ENCODE measurements at regions not wholly inside any gene's neighbourhood (a gene's known extent, or its start where the extent isn't known, plus 50 kb on each side); places are given as distances from the start of the nearest gene placed in this dataset.

GRCh38 chr14:79951572-79951971 lies 259.7 kb downstream of the DIO2 start (continued):
- TF ChIP-seq TSHZ2 (CRISPR knock-in tag; IDR thresholded peaks at IDR 0.05) (no peak), TCF4 (CRISPR knock-in tag; IDR thresholded peaks at IDR 0.05; ENCODE audit: borderline replicate concordance) (no peak), OSR1 (CRISPR knock-in tag; IDR thresholded peaks at IDR 0.05) (no peak)

GRCh38 chr14:79949906-79950305 lies 261.4 kb downstream of the DIO2 start:
- no peak for TF ChIP-seq OSR1 (CRISPR knock-in tag; IDR thresholded peaks at IDR 0.05)
- no peak for TF ChIP-seq ZNF8 (CRISPR knock-in tag; IDR thresholded peaks at IDR 0.05)
- TF ChIP-seq SNAI2 (CRISPR knock-in tag; IDR thresholded peaks at IDR 0.05): no peak
- TF ChIP-seq ESRRG (CRISPR knock-in tag; IDR thresholded peaks at IDR 0.05): no peak
- TF ChIP-seq ISL1 (CRISPR knock-in tag; IDR thresholded peaks at IDR 0.05): no peak
- TF ChIP-seq ZNF70 (CRISPR knock-in tag; IDR thresholded peaks at IDR 0.05): no peak
- no peak for TF ChIP-seq PATZ1 (CRISPR knock-in tag; IDR thresholded peaks at IDR 0.05; ENCODE audit: borderline replicate concordance)
- no peak for TF ChIP-seq CREB5 (CRISPR knock-in tag; IDR thresholded peaks at IDR 0.05; ENCODE audit: low read depth)
- TF ChIP-seq POU6F1 (CRISPR knock-in tag; IDR thresholded peaks at IDR 0.05; ENCODE audit: borderline replicate concordance, low read depth): no peak
- no peak for TF ChIP-seq ZFP3 (CRISPR knock-in tag; IDR thresholded peaks at IDR 0.05)
- TF ChIP-seq GLIS3 (CRISPR knock-in tag; IDR thresholded peaks at IDR 0.05): no peak
- TF ChIP-seq ZNF565 (CRISPR knock-in tag; conservative IDR thresholded peaks at IDR 0.05; ENCODE audit: low read depth): no peak
- no peak for TF ChIP-seq ZFP30 (CRISPR knock-in tag; IDR thresholded peaks at IDR 0.05)
- TF ChIP-seq CSDC2 (CRISPR knock-in tag; IDR thresholded peaks at IDR 0.05): no peak
- TF ChIP-seq TCF4 (CRISPR knock-in tag; IDR thresholded peaks at IDR 0.05; ENCODE audit: borderline replicate concordance): no peak
- no peak for ATAC-seq

- no peak for TF ChIP-seq ZNF565 (CRISPR knock-in tag; conservative IDR thresholded peaks at IDR 0.05; ENCODE audit: low read depth)
- no peak for TF ChIP-seq CSRNP3 (CRISPR knock-in tag; IDR thresholded peaks at IDR 0.05)
- TF ChIP-seq ZNF8 (CRISPR knock-in tag; IDR thresholded peaks at IDR 0.05): no peak
- no peak for TF ChIP-seq ARNTL (CRISPR knock-in tag; IDR thresholded peaks at IDR 0.05; ENCODE audit: borderline replicate concordance, low read depth)
- TF ChIP-seq ZFP3 (CRISPR knock-in tag; IDR thresholded peaks at IDR 0.05): no peak
- no peak for TF ChIP-seq CSDC2 (CRISPR knock-in tag; IDR thresholded peaks at IDR 0.05)
- no peak for TF ChIP-seq ZNF70 (CRISPR knock-in tag; IDR thresholded peaks at IDR 0.05)
- TF ChIP-seq GLIS3 (CRISPR knock-in tag; IDR thresholded peaks at IDR 0.05): no peak
- no peak for TF ChIP-seq SNAI2 (CRISPR knock-in tag; IDR thresholded peaks at IDR 0.05)
- ATAC-seq: no peak
Measured at GRCh38 chr14:79947440-79948054, 263.8 kb downstream of the DIO2 start.

- TF ChIP-seq ZFP30 (CRISPR knock-in tag; IDR thresholded peaks at IDR 0.05) (no peak), ISL1 (CRISPR knock-in tag; IDR thresholded peaks at IDR 0.05) (no peak)
- ATAC-seq: no peak
Measured at GRCh38 chr14:79939235-79939634, 272.1 kb downstream of the DIO2 start.
